ENCODE measurements at regions not wholly inside any gene's neighbourhood (a gene's known extent, or its start where the extent isn't known, plus 50 kb on each side); places are given as distances from the start of the nearest gene placed in this dataset.

GRCh38 chr1:212531796-212532195 lies 76.8 kb upstream of the ATF3 start:
- no peak for TF ChIP-seq CTCF (IDR thresholded peaks at IDR 0.05; ENCODE audit: control extremely low read depth, extremely low read depth)
- Histone ChIP-seq H3K4me1 (ENCODE audit: control insufficient read depth in 5 of 5, insufficient read depth in 5 of 5, low read length in 5 of 5) (no peaks in the 10 kb centered on the region), H3K36me3 (ENCODE audit: control insufficient read depth in 4 of 4, insufficient read depth in 4 of 4, low read length in 4 of 4) (no peaks in the 10 kb centered on the region), H3K9me3 (ENCODE audit: control insufficient read depth in 4 of 4, insufficient read depth in 3 of 4, low read length in 3 of 4) (peaks cover 0 to 3% (median 0%) of the 10 kb centered on the region in 4 donors), H3K27ac (ENCODE audit: low read depth in 1 of 2, low read length in 1 of 2) (no peak overlapping the region), H3K9ac (ENCODE audit: insufficient read depth in 1 of 2, low read length in 2 of 2) (no peak overlapping the region), H3K27me3 (ENCODE audit: control insufficient read depth in 3 of 3, insufficient read depth in 3 of 3, low read length in 2 of 3) (peaks cover 0 to 4% (median 2%) of the 10 kb centered on the region in 3 donors), H3K4me3 (no peak overlapping the region)
- ATAC-seq (ENCODE audit: insufficient read depth, low FRiP score) (no peak), DNase-seq (peak in 1 of 3 donors; percentile 5)
- 66 to 73% methylated on average over 1 of the region's 1 CpG for WGBS, 2 donors

- no peak for DNase-seq
- Histone ChIP-seq H3K27ac (ENCODE audit: low read depth in 1 of 2, low read length in 1 of 2) (no peak overlapping the region), H3K9ac (ENCODE audit: insufficient read depth in 1 of 2, low read length in 2 of 2) (no peak overlapping the region), H3K36me3 (ENCODE audit: control insufficient read depth in 4 of 4, insufficient read depth in 4 of 4, low read length in 4 of 4) (no peaks in the 10 kb centered on the region), H3K4me1 (ENCODE audit: control insufficient read depth in 5 of 5, insufficient read depth in 5 of 5, low read length in 5 of 5) (no peaks in the 10 kb centered on the region), H3K9me3 (ENCODE audit: control insufficient read depth in 4 of 4, insufficient read depth in 3 of 4, low read length in 3 of 4) (peaks cover 0 to 3% (median 0%) of the 10 kb centered on the region in 4 donors), H3K27me3 (ENCODE audit: control insufficient read depth in 3 of 3, insufficient read depth in 3 of 3, low read length in 2 of 3) (peaks cover 0 to 4% (median 2%) of the 10 kb centered on the region in 3 donors), H3K4me3 (no peak overlapping the region)
- no peak for ATAC-seq (ENCODE audit: insufficient read depth, low FRiP score)
- TF ChIP-seq CTCF (IDR thresholded peaks at IDR 0.05; ENCODE audit: control extremely low read depth, extremely low read depth): no peak
- 68 to 79% methylated on average over 6 of the region's 6 CpGs for WGBS, 2 donors
Measured at GRCh38 chr1:212532469-212533147, 76.0 kb upstream of the ATF3 start.

GRCh38 chr1:212533148-212533517 lies 75.4 kb upstream of the ATF3 start:
- H3K4me3 ChIP-seq: no peak overlapping the region
- H3K36me3 ChIP-seq (ENCODE audit: control insufficient read depth in 4 of 4, insufficient read depth in 4 of 4, low read length in 4 of 4): no peaks in the 10 kb centered on the region
- no peak overlapping the region for H3K27ac ChIP-seq (ENCODE audit: low read depth in 1 of 2, low read length in 1 of 2)
- no peak overlapping the region for H3K9ac ChIP-seq (ENCODE audit: insufficient read depth in 1 of 2, low read length in 2 of 2)
- no peaks in the 10 kb centered on the region for H3K4me1 ChIP-seq (ENCODE audit: control insufficient read depth in 5 of 5, insufficient read depth in 5 of 5, low read length in 5 of 5)
- peaks cover 0 to 4% (median 2%) of the 10 kb centered on the region in 3 donors for H3K27me3 ChIP-seq (ENCODE audit: control insufficient read depth in 3 of 3, insufficient read depth in 3 of 3, low read length in 2 of 3)
- WGBS, 2 donors: 88 to 93% methylated on average over 3 of the region's 3 CpGs
- TF ChIP-seq CTCF (IDR thresholded peaks at IDR 0.05; ENCODE audit: control extremely low read depth, extremely low read depth): no peak
- H3K9me3 ChIP-seq (ENCODE audit: control insufficient read depth in 4 of 4, insufficient read depth in 3 of 4, low read length in 3 of 4): peaks cover 0 to 3% (median 1%) of the 10 kb centered on the region in 4 donors
- ATAC-seq (ENCODE audit: insufficient read depth, low FRiP score): no peak
- DNase-seq: no peak

GRCh38 chr1:212536586-212536985 lies 72.0 kb upstream of the ATF3 start:
- 92 to 96% methylated on average over 6 of the region's 6 CpGs for WGBS, 2 donors

More at GRCh38 chr1:212536586-212536985, 72.0 kb upstream of the ATF3 start:
- no peak overlapping the region for H3K27ac ChIP-seq (ENCODE audit: low read depth in 1 of 2, low read length in 1 of 2)
- peaks cover 0 to 3% (median 1%) of the 10 kb centered on the region in 4 donors for H3K9me3 ChIP-seq (ENCODE audit: control insufficient read depth in 4 of 4, insufficient read depth in 3 of 4, low read length in 3 of 4)
- peaks cover 0 to 6% (median 0%) of the 10 kb centered on the region in 5 donors for H3K4me1 ChIP-seq (ENCODE audit: control insufficient read depth in 5 of 5, insufficient read depth in 5 of 5, low read length in 5 of 5)
- no peaks in the 10 kb centered on the region for H3K36me3 ChIP-seq (ENCODE audit: control insufficient read depth in 4 of 4, insufficient read depth in 4 of 4, low read length in 4 of 4)
- no peak overlapping the region for H3K4me3 ChIP-seq
- DNase-seq (no peak), ATAC-seq (ENCODE audit: insufficient read depth, low FRiP score) (no peak)
- no peak for TF ChIP-seq CTCF (IDR thresholded peaks at IDR 0.05; ENCODE audit: control extremely low read depth, extremely low read depth)
- peaks cover 0 to 4% (median 2%) of the 10 kb centered on the region in 3 donors for H3K27me3 ChIP-seq (ENCODE audit: control insufficient read depth in 3 of 3, insufficient read depth in 3 of 3, low read length in 2 of 3)
- no peak overlapping the region for H3K9ac ChIP-seq (ENCODE audit: insufficient read depth in 1 of 2, low read length in 2 of 2)

Data from lung (tissue), 11 donors.